ENCODE measurements at regions not wholly inside any gene's neighbourhood (a gene's known extent, or its start where the extent isn't known, plus 50 kb on each side); places are given as distances from the start of the nearest gene placed in this dataset.

- H3K27me3 ChIP-seq = no peaks in the 10 kb centered on the region
- no peaks in the 10 kb centered on the region for H3K9me3 ChIP-seq
- no peaks in the 10 kb centered on the region for H3K36me3 ChIP-seq
- H3K27ac ChIP-seq = no peak overlapping the region
- H3K4me1 ChIP-seq = no peaks in the 10 kb centered on the region
- TF ChIP-seq, protein P1, sequence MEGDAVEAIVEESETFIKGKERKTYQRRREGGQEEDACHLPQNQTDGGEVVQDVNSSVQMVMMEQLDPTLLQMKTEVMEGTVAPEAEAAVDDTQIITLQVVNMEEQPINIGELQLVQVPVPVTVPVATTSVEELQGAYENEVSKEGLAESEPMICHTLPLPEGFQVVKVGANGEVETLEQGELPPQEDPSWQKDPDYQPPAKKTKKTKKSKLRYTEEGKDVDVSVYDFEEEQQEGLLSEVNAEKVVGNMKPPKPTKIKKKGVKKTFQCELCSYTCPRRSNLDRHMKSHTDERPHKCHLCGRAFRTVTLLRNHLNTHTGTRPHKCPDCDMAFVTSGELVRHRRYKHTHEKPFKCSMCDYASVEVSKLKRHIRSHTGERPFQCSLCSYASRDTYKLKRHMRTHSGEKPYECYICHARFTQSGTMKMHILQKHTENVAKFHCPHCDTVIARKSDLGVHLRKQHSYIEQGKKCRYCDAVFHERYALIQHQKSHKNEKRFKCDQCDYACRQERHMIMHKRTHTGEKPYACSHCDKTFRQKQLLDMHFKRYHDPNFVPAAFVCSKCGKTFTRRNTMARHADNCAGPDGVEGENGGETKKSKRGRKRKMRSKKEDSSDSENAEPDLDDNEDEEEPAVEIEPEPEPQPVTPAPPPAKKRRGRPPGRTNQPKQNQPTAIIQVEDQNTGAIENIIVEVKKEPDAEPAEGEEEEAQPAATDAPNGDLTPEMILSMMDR (IDR thresholded peaks at IDR 0.05) = no peak
- no peak overlapping the region for H3K4me3 ChIP-seq
- intact Hi-C loops (cut with DNase I) = no loop called here
- DNase-seq (ENCODE audit: low spot score in 2 of 2) = no peak
These were observed 83.3 kb upstream of the TANK start for GRCh38 chr2:161076936-161077335.

DNA sequence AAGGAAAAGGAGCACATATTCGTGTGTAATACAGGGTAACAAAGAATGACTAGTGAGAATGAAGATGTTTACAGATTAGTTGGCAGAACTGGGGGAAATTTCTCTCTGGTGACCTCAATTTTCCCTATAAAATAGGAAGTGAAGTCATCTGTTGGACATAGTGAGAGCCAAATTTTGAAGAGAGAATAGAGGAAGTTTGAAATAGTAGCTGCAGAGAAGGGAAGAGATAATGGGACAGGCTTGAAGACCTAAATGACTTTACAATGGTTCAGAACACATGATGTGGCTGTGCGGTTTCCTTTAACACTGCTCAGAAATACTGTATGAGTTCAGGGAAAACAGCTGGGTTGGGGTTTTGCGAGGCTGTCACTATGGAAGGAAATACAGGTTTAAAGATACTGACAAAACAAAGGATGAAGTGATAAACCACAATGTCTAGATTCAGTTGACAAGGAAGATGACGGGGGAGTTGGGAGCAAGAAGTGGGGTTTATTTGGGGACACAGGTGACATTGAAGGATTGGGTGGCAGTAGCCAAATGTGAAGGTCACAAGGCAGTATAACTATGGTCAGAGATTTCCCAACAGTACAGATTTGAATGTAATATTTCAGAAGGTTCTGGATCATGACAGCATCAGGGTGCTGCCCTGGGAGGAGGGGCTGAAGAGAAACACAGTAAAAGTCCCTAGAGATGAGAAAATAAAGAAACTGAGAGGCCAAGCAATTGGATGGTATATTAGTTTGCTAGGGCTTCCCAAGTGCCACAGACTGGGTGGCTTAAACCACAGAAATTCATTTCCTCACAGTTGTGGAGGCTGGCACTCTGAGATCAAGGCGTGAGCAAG is 82.6 kb upstream of the TANK start:
- TF ChIP-seq, protein P1 (IDR thresholded peaks at IDR 0.05) = no peak
- peak in 1 of 2 donors; percentile 63 for DNase-seq (ENCODE audit: low spot score in 2 of 2)
- H3K36me3 ChIP-seq = no peaks in the 10 kb centered on the region
- H3K9me3 ChIP-seq = no peaks in the 10 kb centered on the region
- H3K27me3 ChIP-seq = no peaks in the 10 kb centered on the region
- H3K27ac ChIP-seq = peak overlapping the region in 1 of 2 donors; percentile 22
- intact Hi-C loops (cut with DNase I) = no loop called here
- H3K4me3 ChIP-seq = no peak overlapping the region
- H3K4me1 ChIP-seq = no peaks in the 10 kb centered on the region

DNA sequence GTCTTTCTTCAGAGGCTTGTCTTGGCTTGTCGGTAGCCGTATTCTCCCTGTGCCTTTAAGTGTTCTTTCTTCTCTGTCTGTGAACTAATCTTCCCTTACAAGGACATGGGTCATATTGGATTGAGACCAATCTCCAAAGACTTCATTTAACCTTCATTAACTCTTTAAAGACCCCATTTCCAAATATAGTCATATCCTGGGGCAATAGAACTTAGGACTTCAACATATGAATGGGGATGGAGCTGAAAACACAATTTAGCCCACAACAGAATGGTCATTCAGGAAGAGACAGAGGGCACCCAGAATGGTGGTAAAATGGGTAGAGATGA is 82.1 kb upstream of the TANK start:
- TF ChIP-seq, protein P1 (IDR thresholded peaks at IDR 0.05) = no peak
- intact Hi-C loops (cut with DNase I) = no loop called here
- no peak for DNase-seq (ENCODE audit: low spot score in 2 of 2)
- Histone ChIP-seq H3K27me3 (no peaks in the 10 kb centered on the region), H3K36me3 (no peaks in the 10 kb centered on the region), H3K4me1 (no peaks in the 10 kb centered on the region), H3K27ac (peak overlapping the region in 1 of 2 donors; percentile 22), H3K9me3 (no peaks in the 10 kb centered on the region), H3K4me3 (no peak overlapping the region)

DNA sequence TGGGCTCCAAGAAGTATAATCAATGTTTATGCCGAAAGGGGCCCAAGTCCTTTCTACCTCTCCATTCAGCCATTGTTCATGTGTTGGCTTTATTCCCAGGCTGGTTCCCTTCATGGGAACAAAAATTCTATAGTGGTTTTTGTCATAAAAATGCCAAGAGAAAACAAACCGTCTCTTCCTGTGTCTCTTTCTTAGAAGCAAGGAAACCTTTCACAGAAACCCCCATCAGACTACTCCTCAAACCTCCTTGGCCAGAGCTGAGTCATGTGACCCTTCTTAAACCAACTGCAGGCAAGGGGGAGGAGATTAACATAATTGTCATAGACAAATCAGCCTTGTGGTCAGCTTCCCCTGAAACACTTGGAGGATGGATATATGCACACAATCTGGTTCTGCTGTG is 75.1 kb upstream of the TANK start:
- no peaks in the 10 kb centered on the region for H3K36me3 ChIP-seq
- H3K4me1 ChIP-seq = no peaks in the 10 kb centered on the region
- intact Hi-C loops (cut with DNase I) = no loop called here
- no peaks in the 10 kb centered on the region for H3K9me3 ChIP-seq
- no peak for DNase-seq (ENCODE audit: low spot score in 2 of 2)
- H3K27ac ChIP-seq = no peak overlapping the region
- no peaks in the 10 kb centered on the region for H3K27me3 ChIP-seq
- H3K4me3 ChIP-seq = no peak overlapping the region
- TF ChIP-seq, protein P1 (IDR thresholded peaks at IDR 0.05) = no peak

- intact Hi-C loops (cut with DNase I) = no loop called here
These were observed 71.4 kb upstream of the TANK start for GRCh38 chr2:161088658-161089350.

More at GRCh38 chr2:161088658-161089350, 71.4 kb upstream of the TANK start:
- Histone ChIP-seq H3K27me3 (no peaks in the 10 kb centered on the region), H3K9me3 (no peaks in the 10 kb centered on the region), H3K4me1 (no peaks in the 10 kb centered on the region), H3K27ac (no peak overlapping the region), H3K36me3 (no peaks in the 10 kb centered on the region), H3K4me3 (no peak overlapping the region)
- TF ChIP-seq, protein P1 (IDR thresholded peaks at IDR 0.05) = no peak
- DNase-seq (ENCODE audit: low spot score in 2 of 2) = no peak

Data from ascending aorta (tissue), 2 donors.